GM19035 (cell line): ENCODE measurements at regions not wholly inside any gene's neighbourhood (a gene's known extent, or its start where the extent isn't known, plus 50 kb on each side); places are given as distances from the start of the nearest gene placed in this dataset.
A peak's percentile ranks its signal among the peaks of the same experiment; 100 is the strongest.

Experiments
- ATAC-seq: cut with Tn5 transposase; IDR thresholded peaks from one replicate; pipeline ENCODE4 v1.9.1; 2021; ENCODE audit not compliant: unreplicated experiment

DNA sequence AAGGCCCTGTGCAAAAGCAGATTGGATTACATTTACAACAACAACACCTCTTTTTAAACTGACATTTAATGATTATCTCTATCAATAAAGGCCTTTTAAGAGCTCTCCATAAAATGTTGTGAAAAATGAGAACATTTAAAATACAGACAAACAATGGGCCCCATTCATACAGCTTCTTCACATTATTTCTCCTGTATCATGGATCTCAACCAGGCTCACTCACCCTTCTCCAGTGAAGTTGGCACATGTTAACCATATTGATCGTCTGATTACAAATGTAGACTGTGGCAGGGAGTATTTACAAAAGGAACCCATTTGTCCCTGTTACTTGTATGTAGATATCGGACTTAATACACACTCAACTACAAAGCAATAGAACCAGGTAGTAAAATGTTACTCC, 220.2 kb upstream of the BTG1 start:
- ATAC-seq: no peak

DNA sequence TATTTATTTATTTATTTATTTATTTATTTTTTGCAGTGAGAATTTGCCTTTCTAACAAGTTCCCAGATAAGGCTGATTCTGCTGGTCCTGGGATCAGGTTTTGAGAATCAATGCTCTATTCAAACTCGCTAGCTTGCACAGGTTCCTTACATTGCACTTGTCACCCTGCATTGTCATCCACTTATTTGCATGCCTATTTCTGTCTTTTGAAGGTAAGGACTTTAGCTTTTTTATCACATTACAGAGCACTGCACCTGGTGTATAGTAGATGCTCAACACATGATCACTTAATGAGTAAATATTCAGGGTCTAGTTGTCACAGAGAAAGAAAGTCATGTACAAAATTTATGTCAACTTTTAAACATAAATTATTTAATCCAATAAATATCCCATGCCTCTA, 219.7 kb upstream of the BTG1 start:
- ATAC-seq: no peak

DNA sequence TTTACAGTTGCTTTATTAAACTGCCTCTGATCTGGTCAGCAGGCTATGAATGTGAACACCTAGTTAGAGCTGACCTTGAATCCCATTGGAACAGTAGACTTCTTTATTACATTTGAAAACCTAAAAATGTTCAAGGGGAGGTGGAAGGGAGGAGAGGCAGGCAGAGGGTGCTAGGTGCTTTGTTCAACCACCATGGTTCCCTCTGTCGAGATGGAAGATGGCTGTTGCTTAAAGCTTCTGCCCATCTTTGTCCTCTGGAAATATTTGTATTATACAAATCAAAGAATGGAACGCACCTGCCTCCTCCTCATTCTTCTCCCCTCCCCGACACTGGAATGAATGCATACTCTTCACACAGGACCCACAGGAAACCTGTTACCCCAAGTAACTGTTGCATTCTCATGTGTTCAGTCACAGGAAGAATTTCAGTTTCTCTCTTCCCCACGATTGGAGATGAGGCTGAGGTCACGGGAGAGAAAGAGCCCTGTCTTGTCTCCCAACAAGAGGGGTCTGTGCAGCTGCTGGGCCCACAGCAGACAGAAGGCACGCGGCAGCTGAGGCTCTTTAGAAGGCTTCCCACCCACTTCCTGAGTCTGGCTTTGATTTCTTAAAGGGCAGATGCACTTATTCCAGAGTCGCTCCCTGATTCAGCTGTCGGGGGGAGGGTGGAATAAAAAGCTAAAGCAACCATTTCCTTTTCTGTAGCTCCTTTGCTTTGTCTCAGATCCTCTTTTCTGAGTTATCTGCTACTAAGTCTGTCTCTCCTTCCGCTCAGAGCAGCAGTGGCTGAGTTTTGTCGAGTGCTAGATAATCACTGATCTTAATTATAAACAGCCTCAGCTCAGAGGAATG, 217.9 kb upstream of the BTG1 start:
- ATAC-seq: peak; percentile 59

DNA sequence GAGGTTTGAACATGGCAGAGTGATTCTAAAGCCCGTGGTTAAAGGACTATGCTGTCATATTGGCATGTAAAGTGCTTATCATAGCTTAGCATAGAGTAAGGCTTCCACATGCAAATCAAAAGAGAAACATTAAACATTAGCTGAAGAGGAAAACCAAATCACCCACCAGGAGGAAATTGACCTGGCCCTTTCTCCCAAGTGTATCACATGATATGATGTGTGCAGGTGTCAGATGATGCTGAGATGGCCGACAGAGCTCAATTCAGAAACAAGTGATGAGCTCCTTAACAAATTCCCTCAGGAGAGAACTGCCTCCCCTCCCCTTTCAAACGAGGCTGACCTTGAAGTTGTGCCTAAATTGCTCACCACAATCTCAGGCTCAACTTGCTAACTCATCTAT, 217.1 kb upstream of the BTG1 start:
- peak; percentile 39 for ATAC-seq

DNA sequence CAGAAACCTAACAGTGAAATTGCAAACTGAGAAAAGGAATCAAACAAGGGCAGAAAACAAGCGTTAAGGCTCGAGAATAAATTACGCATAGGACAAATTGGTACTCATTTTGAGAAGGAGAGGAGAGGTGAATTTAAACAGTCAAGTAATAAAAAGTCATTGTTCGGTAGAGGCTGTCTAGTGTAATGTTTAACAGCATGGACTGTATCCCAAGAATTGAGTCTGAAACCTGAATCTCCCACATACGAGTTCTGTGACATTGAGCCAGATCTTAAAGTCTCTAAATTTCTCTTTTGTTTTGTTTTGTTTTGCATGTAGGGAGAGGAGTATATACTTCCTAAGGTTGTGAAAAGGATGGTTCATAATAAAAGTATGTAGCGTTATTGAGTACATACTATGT, 216.5 kb upstream of the BTG1 start:
- no peak for ATAC-seq

DNA sequence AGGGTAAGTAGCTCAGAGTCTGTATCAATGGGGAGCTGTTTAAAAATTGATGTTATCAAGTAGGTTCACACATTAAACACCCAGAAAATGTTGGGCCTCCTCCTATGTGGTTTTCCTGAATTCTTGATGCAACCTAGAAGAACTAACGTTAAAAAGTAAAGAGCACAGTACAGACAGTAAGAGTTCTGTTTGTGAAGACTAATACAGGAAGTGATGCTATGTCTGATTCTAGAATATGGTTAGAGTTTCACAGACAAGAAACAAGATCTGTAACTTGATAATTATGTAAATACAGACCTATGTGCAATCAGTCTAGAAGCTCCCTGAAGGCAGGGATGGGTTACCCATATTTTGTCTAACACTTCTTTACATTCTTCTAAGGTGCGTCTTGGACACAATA, 214.9 kb upstream of the BTG1 start:
- no peak for ATAC-seq

DNA sequence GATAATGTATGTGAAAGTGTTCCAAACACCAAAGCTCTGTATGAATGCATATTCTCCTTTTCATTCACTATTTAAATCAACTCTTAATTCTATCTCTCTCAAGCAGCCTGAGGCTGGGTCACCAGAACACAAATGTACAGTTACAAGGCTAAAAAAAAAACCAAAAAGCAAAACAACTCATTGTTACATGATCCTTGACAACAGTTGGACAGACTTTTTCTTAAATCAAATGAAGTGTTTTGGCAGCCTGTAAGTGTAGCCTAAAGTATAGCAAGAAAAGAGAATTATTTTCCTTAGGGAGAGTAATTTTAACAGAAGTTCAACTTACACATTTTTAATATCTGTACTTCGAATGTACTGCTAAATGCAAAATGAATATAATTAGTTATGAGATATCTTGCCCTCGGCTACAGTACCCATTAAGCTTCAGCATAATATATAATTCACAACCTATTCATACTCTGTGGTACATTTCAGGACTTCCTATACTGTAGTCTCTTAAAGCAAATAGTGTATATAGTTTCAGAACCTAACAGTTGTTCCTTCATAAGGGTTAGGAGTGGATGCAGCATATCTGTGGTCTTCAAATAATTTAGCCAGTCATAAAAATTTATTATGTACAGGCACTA, 214.0 kb upstream of the BTG1 start:
- no peak for ATAC-seq

DNA sequence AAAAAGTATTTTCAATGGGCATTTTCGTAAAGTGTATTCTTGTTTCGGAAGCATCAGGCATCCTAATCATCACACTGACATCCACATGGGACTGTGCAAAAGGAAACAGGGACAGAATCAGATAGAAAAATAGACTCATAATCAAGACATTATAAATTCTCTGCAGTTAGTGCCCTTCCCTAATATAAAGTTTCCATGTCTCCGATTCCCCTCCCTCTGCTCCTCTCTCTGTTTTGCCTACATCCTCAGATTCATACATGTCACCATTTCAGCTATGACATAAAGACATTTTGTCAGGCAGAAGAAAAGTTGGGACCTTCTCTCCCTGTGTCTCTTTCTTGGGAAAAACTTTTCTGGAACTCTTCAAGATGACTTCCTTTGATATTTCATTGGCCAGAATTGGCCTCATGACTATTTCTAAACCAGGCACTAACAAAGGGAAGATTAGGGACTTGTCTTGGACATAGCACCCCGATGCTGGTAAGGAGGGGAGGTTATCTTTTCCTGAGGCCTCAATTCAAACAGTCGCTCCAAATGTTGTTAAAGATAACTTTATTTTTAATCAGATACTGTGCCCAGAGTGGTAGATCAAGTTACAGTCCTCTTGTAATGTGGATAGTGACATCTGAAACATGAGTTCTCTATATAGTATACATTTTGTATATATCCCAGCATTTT, 212.1 kb upstream of the BTG1 start:
- ATAC-seq: no peak

DNA sequence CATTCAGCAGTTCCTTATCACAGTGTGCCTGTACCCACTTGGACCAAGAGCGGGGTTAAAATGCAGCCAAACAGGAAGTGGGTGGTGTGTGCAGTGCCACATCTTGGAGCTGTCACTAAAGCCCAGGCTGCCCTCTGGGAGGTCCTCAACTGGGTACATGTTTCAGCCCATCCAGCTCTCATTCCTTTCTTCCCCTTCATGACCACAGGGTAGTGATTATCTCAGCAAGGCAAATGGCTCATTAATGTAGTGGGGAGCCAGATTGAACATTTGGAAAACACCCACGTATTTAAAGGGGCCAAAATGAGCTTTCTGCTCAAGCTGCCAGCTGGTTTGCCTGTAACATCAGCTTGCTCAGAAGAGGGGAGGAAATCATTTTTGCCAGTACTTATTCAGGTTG, 210.8 kb upstream of the BTG1 start:
- no peak for ATAC-seq

DNA sequence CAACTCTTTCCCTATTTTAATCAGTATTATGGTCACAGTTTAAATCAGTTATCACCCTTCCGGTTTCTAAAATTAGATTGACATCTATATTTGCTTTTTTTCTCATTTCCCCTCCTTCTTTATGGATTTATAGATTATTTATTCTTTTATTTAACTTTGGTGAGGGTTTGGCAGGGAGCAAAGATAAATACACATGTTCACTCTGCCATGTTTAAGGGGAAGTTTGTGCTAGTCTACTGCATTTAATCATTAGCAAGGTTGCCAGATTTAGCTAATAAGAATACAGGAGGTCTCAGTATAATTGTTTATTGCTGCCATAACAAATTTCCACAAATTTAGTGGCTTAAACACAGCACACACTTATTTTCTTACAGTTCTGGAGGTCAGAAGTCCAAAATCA, 204.0 kb upstream of the BTG1 start:
- no peak for ATAC-seq

DNA sequence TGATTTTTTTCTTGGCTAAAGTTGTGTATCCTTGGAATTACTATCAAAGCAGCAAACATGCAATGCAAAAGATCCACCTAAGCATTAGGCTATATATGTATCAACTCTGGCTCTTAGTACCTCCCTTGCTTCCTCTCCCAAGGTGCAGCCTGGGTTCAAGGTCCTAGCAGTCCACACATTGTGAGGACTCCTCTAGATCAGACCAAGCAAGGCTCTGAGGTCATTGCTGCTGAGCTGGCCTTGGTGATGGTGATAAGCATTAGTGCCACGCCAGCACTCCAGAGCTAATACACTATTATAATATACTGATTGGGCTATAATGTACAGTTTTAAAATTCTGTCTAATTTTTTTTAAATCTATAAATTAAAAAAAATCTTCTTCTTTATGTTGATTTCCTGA, 196.9 kb upstream of the BTG1 start:
- no peak for ATAC-seq

DNA sequence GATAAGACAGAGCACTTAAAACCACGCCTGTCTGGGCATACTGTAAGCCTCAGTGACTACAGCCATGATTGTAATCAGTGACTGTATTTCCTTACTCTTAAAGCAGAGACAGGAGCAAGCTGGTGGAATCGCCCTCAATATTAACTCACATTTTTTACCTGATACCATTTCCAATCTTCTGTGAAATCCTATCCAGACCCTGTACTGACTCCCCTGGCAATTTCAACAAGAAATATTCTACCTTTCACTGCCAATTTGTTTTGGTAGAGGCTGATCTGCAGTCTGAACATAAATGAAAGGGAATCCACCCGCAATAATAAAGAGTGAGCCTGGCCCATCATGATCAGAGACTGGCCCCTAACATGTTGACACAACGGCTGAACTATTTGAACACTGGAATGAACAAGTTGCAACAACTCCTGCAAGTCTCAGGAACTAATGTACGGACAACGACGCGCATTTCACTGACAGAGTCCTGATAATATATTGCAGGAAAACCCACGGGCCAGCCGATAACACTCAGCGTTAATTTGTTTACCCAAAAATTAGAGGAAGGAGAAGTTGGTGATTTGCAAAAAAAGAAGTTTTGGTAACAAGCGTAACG, 195.5 kb upstream of the BTG1 start:
- ATAC-seq: peak; percentile 68

DNA sequence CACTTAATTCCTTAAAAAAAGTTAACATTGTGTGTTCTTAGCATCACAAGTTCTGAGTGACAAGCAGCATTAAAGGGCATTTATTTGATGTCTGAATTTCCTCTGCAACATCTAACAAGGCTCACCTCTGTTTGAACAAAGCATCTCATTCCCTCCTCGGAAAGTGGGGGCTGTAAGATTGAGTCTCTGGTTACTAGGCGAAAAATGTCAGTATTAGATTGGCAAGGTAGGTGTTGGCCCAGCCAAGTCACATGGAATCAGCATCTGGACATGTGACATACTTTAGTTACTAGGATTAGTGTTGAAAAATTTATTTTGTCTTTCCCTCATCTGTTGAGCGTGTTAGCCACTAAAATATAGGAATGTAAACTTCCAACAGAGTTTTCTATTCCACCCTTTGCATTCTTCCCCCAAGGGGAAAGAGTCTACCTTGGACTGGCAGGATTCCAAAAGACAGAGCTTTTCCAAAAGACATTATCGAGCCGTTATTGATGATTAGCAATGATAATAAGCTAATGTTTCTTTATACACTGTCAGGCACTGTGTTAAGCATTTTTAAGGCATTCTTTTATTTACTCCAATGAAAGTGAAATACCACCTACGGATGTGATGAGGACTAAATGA, 194.9 kb upstream of the BTG1 start:
- no peak for ATAC-seq

DNA sequence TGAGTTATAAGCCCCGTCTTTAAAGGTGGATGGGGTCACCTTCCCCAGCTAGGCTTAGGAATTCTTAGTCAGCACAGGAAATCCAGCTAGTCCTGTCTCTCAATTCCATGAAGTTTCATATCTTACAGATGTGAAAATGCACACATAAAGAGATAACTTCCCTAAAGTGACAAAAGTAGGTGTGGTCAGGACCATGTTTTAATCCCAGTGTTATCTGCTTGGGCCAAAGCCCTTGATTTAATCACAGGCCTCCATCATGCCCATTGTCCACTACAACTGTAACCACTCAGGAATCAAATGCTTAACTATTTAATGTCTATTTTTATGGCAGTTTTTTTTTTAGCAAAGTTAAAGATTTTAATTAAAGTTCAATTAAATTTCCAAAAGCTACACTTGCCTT, 194.4 kb upstream of the BTG1 start:
- no peak for ATAC-seq

DNA sequence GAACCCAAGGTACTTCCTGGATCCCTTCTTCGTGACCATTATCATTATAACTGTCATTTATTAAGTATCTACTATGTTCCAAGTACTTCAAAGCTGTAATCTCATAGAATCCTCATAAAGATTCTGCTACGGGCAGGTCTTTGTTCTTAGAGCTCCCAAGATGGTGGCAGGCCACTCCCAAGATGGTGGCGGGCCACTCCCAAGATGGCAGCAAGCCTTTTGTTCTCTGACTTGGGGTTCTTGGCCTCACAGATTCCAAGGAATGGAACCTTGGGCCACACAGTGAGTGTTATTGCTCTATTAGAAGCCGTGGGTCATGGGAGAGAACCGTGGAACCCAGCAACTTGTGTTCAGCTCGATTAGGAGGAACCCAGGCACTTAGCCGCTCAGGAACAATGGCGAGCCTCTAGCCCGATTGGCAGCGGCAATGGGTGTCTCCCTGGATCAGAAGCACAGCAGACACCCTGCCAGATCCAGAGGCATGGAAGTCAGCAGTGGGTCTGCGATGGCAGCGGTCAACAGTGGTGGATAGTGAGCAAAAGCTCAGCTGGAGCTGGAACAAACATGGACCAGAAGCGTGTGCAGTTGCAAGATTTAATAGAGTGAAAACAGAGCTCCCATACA, 193.7 kb upstream of the BTG1 start:
- ATAC-seq: no peak

DNA sequence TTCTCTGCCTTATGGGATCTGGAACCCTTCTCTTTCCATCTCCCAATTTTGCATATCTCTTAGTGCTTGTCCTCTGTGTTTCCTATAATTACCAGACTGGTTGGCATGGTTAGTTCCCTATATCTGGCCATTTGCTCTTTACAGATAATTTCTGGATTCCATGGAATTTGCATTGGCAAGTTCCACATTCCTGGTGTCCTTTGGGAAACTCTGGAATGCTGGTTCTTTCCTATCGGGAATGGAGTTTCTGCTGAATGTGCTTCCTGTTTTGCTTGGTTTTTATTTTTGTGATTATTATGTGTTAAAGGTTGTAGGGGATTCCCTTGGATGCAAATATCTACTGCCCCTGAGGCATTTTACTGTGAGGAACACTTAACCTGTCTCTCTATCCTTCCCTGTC, 193.0 kb upstream of the BTG1 start:
- no peak for ATAC-seq

DNA sequence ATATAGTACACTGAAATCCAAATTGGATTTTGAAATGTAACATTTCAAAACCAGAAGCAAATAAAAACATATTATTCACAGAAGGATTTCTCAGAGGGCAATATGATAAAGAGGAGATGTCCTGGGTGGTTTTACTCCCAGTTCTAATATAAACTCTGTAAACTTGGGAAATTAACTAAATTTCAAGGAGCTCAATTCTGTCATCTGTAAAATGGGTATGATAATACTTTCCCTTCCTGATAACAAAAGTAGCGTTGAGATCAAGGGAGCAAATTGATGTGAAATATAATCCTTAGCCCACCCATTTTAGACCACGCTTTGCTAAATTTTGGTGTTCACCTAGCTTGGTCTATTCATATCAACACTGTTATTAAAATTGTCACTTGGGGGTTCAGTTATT, 192.5 kb upstream of the BTG1 start:
- ATAC-seq: no peak

DNA sequence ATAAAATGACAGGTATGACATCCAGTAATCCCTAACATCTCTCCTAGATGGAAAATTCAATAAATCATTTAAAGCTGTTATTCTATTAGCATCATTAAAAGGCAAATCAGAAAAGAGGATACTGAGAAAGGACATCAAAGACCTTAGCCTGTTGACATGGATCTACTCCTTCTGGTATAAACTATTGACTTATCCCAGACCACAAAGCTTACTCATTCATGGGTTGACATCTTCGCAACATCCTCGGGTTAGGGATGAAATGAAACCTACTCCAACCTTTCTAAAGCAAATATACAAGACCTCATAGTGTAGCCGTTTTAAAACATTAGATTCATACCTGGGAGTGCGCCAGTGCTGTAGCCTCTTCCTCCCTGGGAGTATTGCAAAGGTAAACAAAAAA, 191.5 kb upstream of the BTG1 start:
- no peak for ATAC-seq

DNA sequence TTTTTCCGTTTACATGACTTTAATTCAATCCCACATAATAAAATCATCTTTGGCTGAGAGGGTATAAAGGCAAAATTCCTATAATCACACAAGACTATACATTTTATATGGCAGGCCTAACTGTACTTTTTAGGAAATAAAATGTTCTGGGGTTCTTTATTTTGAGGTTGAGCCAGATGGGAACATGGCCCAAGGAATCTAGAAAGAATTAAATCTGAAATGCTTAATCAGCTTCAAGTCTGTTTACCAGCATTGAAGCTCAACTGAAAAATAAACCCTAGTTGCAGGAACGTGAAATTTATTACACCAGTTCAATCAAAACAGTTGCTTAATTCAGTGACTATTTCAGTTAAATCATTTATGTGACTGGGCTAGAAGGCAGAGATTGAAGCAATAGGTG, 191.0 kb upstream of the BTG1 start:
- ATAC-seq: no peak

DNA sequence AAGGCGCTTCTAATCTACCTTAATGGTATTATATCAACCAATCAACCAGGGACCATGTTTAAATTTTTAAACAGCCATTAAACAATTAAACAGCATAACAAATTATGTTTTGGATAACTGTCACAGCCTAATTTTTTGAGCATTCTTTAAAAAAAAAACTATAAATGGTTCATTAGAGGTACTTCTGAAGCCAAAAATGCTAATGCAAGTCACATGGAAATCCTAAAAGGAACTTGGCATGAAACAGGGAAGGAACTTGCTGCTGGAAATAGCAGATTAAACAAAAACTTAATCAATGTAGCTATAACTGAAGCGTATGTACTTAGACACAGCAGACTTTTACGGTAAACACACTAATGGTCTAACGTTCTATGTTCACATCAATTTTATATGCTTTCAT, 190.2 kb upstream of the BTG1 start:
- ATAC-seq: no peak

DNA sequence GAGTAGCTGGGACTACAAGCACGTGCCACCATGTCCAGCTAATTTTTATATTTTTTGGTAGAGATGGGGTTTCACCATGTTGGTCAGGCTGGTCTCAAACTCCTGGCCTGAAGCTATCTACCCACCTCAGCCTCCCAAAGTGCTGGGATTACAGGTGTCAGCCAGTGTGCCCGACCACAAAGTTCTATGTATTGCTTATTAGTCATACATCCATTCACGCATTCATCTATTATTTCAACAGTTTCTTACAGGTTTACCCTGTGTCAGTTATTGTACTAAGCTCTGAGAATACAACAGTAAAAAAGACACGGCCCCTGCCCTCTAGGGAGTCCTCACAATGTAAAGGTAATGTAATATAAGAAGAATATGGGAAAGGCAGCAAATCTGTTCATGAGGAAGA, 188.9 kb upstream of the BTG1 start:
- ATAC-seq: no peak
